HG03469 (cell line): ENCODE measurements at regions not wholly inside any gene's neighbourhood (a gene's known extent, or its start where the extent isn't known, plus 50 kb on each side); places are given as distances from the start of the nearest gene placed in this dataset.

Experiments used
- ATAC-seq: cut with Tn5 transposase; IDR thresholded peaks from one replicate; pipeline ENCODE4 v1.9.1; 2021; ENCODE audit warnings: mild to moderate bottlenecking, moderate library complexity, moderate number of reproducible peaks; ENCODE audit not compliant: unreplicated experiment

DNA sequence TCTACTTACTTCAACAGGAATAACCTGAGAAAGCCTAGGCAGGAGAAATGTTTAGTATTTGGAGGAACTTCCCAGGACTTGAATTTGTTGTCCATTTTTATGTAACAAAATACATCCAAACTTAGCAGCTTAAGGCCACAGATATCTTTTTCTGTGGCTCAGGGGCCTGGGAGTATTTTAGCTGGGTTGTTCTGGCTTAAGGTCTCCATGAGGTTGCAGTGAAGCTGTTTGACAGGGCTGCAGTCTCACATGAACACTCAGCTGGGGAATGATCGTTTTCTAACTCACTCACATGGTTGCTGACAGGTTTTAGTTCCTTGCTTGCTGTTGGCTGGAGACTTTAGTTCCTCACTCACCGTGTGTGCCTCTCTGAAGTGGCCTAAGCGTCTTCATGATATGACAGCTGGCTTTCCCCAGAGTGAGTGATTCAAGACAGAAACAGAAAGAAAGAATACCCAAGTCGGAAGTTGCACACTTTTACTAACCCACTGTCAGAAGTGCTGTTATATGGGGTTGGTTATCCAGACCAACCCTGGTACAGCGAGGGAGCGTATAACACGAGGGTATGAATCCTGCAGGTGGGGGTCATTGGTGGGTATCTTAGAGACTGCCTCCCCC, 229.7 kb upstream of the TBL1XR1 start:
- peak; percentile 99 for ATAC-seq

DNA sequence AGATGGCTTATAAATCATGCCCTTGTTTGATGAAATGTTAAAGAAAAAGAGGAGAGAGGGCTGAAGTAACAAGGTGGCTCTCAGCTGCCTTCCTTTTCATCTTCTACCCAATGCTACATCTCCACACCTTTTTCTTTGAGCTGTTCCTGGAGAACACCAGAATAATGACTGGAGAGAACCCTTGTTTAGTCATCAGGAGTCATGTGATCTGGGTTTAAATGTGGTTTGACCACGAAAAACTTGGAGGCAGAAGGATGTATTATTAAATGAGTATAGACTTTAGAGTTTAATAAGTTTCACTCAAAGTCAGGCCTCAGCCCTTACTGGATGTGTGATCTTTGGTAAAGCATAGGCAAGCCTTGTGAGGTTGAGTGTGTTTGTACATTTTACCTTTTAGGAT, 230.3 kb upstream of the TBL1XR1 start:
- ATAC-seq = no peak

DNA sequence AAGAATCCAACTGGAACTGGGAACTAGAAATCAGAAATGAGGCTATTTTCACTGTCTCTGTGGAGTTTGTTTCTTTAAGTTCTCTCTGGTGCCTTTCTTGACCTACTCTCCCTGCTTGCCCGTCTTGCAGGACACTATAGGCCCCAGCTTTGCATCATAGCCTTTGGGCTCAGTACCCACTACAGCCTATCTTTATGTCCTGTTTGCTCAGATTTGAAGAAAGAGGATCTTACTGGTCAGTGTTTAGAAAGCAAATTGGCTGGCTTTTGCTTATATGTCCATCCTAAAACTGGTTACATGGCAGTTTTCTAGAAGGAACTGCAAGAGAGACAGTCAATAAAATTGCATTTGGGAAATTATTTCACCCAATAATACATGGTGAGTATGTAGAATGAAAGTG, 231.8 kb upstream of the TBL1XR1 start:
- no peak for ATAC-seq

DNA sequence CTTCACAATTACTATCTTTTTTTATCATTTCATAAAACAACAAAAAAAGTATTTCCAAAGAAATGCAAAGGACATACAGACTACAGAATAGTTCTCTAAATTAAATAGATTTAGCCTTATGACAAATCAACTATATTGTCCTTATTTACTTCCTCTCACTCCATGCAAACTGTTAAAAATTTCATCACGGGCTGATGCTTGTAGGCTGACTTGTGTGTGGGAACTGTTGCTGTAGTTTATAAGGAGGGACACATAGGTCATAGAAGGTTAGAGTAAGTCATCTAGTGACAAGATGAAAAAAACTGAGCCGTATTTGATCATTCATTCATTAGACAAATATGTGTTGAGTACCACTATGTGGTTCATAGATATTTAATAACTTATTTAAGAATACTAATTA, 232.5 kb upstream of the TBL1XR1 start:
- ATAC-seq = no peak

DNA sequence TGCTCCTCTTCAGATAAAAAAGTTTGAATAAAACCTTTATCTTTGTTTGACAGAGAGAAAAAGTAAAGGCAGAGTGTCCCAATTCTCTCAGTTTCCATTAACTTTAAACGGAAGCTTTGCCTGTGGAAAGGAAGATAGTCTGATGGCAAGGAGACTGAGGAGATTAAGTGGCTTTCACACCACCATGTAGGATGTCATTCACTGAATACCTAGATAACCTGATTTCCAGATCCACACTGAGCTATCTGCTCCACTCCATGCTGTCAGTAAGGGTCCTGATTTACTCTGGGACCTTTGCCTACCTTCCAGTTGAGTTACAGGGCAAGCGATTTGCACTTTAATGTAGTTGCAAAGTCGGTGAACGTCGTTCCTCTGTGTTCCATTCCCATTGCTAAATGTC, 233.4 kb upstream of the TBL1XR1 start:
- ATAC-seq = no peak

DNA sequence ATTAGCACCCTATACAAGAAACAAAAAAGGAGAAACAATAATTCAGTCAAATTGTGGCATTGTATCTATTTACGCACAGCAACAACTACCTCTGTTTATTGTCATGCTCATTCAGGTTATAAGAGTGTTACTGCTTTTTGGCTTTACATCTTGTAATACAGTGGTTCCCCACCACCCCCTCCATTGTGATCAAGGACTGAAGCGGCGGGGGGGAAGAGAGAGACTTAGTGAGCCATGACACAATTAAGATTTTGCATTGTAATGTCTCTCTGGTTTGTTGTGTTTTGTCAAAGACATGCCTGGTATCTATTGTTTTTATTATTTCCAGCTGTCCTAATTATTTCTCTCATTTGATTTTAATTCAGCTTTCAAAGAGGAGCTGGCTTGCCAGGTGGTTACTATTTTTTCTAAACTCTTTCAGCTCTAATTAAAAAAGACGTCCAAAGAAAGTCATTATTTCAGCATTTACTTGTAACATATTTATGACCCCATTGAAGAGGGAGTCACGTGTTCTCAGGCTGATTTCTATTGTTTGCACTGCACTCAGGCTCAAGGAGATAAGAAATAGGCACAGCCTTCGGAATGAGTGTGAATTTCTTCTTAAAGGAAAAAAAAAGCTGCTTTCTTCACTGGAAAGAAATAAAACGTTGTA, 234.4 kb upstream of the TBL1XR1 start:
- ATAC-seq = no peak

DNA sequence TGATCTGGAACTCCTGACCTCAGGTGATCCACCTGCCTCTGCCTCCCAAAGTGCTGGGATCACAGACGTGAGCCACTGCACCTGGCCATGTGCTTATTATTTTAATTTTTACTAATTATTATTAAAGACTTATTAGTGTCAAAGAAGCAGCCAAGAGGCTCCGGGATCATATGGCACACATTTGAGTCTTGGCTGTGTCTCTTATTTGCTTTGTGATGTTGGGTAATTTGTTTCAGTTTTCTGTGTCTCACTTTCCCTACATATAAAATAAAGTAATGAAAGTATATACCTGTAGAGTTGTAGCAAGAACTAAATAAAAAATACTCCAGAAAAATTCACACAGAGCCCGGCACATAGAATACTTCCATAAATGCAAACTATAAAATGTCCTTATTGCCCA, 238.0 kb upstream of the TBL1XR1 start:
- ATAC-seq = no peak

DNA sequence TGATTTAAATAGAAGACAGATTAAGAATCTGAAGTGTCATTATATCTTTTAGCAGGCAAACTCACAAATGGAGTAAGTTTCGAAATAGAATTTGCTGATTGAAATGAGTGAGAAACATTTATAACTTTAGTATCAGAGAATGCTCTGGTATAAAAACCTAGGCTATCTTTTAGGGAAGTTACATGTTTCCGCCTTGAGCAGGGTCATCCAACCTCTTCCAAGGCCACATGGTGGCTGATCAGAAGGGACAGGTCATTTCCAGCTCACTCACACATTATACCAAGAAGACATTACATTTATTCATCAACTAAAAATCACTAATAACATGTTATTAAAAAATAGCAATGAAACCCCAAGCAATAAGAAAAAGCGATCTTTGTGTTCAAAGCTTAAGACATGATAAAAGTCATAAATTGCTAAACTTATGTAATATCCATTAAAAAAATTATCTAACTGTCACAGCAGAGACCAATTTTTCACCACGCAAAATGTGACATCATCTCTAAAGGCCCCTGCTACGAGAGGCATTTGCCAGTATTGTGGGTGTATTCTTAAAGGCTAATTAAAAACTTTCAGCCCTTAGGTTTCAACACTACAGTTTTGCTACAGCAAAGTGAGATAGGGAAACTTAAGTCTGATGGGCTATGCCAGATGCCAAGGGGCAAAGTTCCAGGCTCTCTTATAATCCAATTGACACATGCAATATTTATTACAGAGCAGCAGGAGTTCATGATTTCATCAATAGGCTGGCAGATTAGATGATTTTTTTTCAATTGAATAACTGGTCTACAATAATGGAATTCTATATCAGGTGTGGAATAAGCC, 240.4 kb upstream of the TBL1XR1 start:
- no peak for ATAC-seq

DNA sequence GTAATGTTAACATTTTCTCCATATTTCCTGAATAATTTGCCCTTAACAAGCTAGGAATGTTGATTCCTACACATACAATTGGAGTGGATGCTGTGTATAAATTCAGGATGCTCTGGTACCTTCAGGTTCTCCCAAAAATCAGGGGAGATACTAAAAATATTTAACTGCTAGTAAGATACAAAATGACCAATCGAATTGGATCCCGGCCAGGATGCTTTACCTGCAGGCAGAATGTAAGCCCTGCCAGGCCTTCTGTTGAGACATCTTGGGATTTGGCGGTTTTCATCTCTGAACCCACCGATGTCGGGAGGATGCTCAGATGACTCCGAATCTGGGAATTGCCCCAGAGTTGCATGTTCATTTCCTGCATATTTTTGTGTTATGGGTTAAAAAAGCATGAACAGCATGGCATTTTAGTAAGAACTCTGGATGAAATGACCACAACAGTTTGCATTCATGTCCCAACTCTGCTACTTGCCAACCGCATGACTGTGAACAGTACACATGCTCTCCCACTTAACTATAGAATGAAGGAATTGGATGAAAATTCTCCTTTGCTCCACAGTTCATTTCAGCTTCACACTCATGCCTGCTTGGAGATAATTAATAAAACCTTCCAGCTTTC, 241.4 kb upstream of the TBL1XR1 start:
- ATAC-seq = no peak

DNA sequence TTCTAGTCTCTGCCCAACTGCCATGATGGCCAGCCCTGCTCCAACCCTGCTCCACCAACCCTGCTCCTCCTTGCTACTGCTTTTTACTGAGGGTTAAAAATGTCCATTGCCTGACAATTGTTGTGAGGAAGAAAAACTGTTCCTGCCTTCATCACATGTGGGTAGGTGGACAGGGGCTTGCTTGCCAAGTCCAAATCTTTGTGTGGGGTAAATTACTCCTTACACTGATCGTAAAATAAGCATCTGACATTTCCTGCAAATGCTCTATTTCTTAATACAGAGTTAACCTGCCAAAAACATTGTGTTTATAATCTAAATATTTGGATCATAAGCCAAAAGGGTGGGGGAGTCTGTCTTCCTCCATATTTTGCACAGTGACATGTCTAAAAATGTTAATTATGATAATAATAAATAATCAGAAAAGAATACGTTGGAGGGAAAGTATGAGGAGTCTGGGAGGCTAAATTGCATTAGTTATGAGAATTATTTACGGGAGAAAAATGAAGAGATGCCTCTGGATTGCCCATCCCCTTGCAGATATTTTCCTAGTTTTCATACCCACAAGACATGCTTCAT, 242.5 kb upstream of the TBL1XR1 start:
- no peak for ATAC-seq

DNA sequence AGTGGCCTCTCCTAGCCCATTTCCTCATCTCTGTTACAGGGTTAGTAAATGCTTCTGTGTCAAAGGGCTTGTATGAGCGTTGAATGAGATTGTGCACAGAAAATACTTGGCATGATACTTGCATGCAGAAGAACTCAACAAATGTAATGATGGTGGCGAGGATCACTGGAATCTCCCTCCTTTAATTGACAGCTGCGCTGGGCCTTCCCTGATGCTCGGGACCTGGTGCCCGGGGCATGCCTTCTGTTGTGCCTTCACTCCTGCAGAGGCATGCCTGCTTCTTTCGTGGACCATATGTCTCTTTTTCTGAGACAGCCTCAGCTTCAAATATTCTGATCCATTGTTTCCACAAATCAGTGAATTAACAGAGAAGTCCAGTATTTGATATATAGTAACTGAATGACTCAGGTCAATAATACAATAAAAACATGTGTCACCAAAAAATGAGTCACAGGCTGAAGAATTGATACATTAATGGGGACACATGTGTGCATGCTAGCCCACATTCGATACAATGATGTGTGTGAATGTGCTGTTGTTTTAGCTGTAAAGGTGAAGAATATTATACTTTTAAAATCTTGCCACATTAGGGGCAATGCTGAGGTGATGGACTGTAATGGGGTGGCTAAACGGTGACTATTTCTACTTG, 243.3 kb upstream of the TBL1XR1 start:
- ATAC-seq = no peak

DNA sequence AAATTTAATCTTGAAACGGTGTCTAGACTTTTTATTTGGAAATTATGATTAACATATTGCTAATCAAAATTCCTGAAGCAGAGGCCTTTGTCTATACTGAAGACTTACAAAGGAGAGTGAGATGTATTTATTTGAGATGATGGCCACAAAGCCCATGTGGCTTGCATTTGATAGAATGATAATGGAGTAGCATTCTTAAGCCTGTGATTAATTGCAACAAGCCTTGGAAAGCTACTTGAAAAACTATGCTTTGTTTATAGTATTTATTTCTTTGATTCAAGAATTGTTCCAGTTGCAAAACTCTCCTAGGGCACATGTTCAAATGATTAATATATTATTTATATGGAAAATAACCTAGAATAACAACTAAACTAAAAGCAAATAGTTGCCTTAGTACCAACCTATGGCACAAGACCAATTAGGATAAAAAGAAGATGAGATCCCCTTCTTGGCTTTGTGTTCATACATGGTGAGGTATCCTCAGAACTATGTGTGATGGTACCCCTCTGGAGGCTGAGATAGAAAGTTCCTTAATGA, 244.1 kb upstream of the TBL1XR1 start:
- ATAC-seq = no peak

DNA sequence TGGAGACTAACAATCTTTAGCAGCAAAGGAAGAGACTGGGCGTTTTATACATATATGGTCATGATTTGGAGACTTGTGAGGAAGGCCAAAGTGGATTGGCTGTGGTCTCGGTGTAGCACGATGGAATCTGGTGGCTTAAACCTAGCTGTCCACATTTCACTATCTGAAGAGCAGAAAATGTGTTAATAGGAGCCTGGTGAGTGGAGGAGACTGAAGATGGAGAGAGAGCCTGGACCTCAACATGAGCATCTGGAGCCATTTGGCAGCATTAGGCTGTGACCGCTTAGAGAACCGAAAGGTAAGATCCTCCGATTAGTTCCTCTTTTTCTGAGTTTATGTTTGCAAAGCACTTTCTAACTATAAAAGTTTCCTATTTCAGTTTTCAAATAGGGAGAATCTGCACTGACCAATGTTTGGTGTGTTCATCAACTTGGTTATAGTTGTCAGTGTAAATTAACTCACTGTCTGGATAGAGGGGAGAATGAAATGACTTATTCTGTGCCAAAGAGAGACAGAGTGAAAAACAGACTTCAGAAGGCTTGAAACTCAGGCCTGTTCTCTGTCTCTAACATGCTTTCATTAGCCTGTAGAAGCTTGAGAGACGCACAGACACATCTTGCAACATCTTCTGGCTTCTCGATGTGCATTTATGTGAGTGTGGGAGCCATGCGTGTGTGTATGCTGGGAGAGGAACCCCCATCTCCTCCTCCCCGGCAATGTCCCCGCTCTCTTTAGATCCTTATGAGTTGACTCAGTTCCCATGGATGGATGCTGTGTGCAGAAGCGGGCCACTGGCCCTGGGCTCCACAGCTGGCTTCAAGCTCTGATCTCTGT, 244.7 kb upstream of the TBL1XR1 start:
- ATAC-seq = peak; percentile 97

DNA sequence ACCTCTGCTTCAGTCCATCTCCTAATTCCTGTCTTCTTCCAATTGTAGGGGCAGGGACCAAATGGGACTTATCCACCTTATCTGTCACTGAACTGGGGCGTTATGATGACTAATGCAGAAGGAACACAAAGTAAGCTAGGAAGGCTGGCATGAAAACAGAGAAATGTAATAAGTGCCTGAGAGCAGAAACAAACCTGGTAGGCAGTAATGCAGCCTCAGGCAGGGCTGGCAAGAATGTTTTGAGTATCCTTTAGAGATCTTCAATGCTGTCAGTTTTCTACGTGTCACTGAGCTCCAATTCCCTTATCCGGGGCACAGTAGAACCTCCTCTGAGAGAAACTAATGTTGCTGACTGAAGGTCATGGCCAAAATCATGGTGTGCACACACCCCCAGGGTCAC, 246.2 kb upstream of the TBL1XR1 start:
- ATAC-seq = no peak

DNA sequence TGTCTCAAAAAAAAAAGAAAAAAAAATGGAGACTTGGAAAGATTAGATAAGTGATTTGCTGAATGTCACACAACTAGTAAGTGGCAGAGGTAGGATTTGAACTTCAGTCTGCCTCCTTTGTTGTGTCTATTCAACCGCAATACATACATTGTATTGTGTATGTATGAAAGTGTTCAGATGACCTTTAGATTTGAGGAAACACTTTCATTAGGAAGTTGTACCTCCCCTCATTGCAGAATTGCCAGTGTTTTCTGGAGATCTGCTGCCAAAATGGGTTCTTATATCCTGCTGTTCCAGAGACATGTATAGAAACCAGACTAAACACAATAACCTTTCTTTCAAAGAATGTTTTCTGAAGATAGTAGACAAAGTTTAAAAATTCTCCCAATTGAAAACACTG, 247.4 kb upstream of the TBL1XR1 start:
- ATAC-seq = no peak

DNA sequence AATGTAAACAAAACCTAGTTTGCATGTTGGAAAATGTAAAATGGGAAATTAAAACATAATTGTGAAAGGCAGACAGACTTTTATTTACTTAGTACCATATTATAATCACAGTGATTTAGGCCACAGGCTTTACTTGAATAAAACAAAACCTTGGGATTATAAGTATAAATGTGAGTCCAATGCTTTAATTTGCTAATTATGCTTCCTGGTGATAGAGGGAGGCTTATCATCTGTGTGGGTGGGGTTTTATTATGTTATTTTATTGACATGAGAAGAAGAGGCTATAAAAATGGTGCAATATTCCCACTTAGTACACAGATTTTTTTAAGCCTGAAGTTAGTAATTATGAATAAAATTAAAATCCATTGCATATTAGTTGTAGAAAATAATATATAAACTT, 248.3 kb upstream of the TBL1XR1 start:
- ATAC-seq = no peak

DNA sequence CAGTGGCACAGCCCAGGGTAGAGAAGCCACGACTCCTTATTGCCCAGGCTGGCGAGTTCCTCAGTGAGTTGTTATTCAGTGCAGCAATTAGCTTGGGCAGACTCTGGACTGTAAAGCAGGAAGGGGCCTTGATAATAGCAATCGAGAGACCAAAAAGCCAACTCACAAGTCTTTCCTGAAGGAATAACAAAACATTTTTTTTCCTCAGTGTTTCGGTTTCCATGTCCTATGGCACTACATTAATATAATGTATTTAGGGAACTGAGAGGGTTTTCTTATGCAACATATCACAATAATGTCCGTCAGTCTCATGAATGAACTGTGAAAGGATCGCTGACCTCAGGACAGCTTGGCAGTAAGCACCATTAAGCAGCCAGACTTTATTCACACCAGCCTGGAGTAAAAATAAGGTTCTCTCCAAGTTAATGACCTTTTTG, 248.9 kb upstream of the TBL1XR1 start:
- ATAC-seq = no peak

DNA sequence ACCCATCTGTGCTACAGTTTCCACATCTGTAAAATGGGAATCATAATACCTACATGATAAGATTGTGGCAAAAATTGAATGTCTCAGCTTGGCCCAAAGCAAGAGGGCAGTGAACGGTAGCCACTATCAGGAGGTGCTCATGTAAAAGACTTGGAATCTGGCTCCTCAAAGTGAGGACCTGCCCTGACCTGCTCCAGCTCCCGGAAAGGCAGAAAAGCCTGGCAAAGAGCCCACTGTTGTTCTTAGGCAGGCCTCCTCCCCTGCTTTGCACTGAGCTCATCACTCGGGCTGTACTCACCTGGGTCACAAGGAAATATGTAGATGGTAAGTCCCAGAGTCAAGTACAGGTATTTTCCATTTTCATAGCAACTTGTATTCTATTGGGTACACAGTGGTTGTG, 250.7 kb upstream of the TBL1XR1 start:
- no peak for ATAC-seq

DNA sequence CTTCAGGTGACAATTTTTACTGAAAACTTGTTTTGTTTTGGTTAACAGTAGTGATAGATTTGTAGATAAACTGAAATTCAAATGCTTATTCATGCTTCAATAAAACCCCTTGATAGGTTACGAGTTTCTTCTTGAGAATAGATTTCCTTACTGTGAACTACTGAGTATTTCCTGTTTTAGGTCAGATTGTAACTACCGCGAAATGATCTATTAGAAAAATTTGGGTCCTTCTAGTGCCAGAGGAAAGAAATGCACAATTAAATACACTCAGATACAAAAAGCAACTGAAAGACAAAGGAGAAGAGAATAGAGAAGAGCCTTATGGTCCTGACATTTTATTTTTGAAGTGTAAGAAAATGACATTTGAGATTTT, 251.7 kb upstream of the TBL1XR1 start:
- peak; percentile 21 for ATAC-seq
